ENCODE measurements at regions not wholly inside any gene's neighbourhood (a gene's known extent, or its start where the extent isn't known, plus 50 kb on each side); places are given as distances from the start of the nearest gene placed in this dataset.

GRCh38 chr14:44374906-44375305, 132.2 kb downstream of the FSCB start:
- in situ Hi-C loops (cut with MboI; ENCODE audit: low sequenced_read_pairs): no loop called here
- Histone ChIP-seq H3K9ac (ENCODE audit: low read depth, low read length) (no peak overlapping the region), H3K4me3 (ENCODE audit: insufficient read depth, low read depth, low read length) (no peak overlapping the region), H3K36me3 (ENCODE audit: control insufficient read depth, insufficient read depth, low read length) (no peaks in the 10 kb centered on the region), H2BK15ac (ENCODE audit: low read depth, low read length) (no peak overlapping the region), H2AK5ac (ENCODE audit: low read depth, low read length) (no peak overlapping the region), H3K79me1 (ENCODE audit: low read depth in 1 of 2, low read length in 2 of 2) (no peaks in the 10 kb centered on the region), H2BK120ac (ENCODE audit: low read depth, low read length) (no peak overlapping the region), H3K4ac (ENCODE audit: low read depth, low read length) (no peak overlapping the region), H4K5ac (ENCODE audit: low read depth, low read length) (no peak overlapping the region), H4K20me1 (ENCODE audit: insufficient read depth, low read length) (no peaks in the 10 kb centered on the region), H2BK5ac (ENCODE audit: low read depth, low read length, poor library complexity, severe bottlenecking) (no peak overlapping the region), H3K9me3 (ENCODE audit: control insufficient read depth, insufficient read depth, low read length) (peaks cover 5% of the 10 kb centered on the region), H3K27me3 (ENCODE audit: control insufficient read depth, insufficient read depth, low read length) (no peaks in the 10 kb centered on the region), H3K27ac (ENCODE audit: insufficient read depth, low read length) (no peak overlapping the region), H3K4me1 (ENCODE audit: control insufficient read depth, insufficient read depth, low read length) (no peaks in the 10 kb centered on the region), H3K56ac (ENCODE audit: extremely low read depth, insufficient read depth, low read length) (no peak overlapping the region), H2AK9ac (replicated peaks; ENCODE audit: low read depth, low read length, poor library complexity) (no peak overlapping the region), H4K91ac (ENCODE audit: insufficient read depth, low read depth, low read length) (no peak overlapping the region), H2BK20ac (ENCODE audit: low read depth, low read length) (no peak overlapping the region), H3K4me2 (ENCODE audit: low read depth, low read length) (no peak overlapping the region), H2AFZ (replicated peaks; ENCODE audit: low read length, poor library complexity) (no peak overlapping the region), H3K23ac (ENCODE audit: low read depth, low read length) (no peak overlapping the region), H3K18ac (ENCODE audit: low read depth, low read length) (no peak overlapping the region), H4K8ac (ENCODE audit: low read depth in 2 of 2, low read length in 2 of 2) (no peak overlapping the region), H3K14ac (replicated peaks; ENCODE audit: low read depth, low read length) (no peak overlapping the region), H3K9me1 (ENCODE audit: insufficient read depth, low read length) (no peaks in the 10 kb centered on the region)
- ChIA-PET POLR2A (ENCODE audit: unreplicated experiment) (no interaction called here), CTCF (no interaction called here)
- intact Hi-C loops (cut with micrococcal nuclease): no loop called here
- DNase-seq: no peak
- BruUV-seq (replicated peaks): no TSS peak
- TF ChIP-seq BHLHE40 (IDR thresholded peaks at IDR 0.05; ENCODE audit: low read depth, low read length) (no peak), MXI1 (IDR thresholded peaks at IDR 0.05; ENCODE audit: borderline replicate concordance, low read depth, low read length) (no peak), RAD21 (IDR thresholded peaks at IDR 0.05; ENCODE audit: low read length) (no peak), MAFK (IDR thresholded peaks at IDR 0.05; ENCODE audit: low read depth, low read length) (no peak), CHD1 (IDR thresholded peaks at IDR 0.05; ENCODE audit: low read depth, low read length) (no peak), CTCF (conservative IDR thresholded peaks at IDR 0.05; ENCODE audit: low read depth, low read length) (no peak), CEBPB (IDR thresholded peaks at IDR 0.05; ENCODE audit: low read depth, low read length) (no peak), MAZ (IDR thresholded peaks at IDR 0.05; ENCODE audit: borderline replicate concordance, low read depth, low read length) (no peak), POLR2A (IDR thresholded peaks at IDR 0.05; ENCODE audit: low read depth, low read length) (no peak), ELK1 (IDR thresholded peaks at IDR 0.05; ENCODE audit: borderline replicate concordance, low read depth, low read length) (no peak), SMC3 (IDR thresholded peaks at IDR 0.05; ENCODE audit: low read depth, low read length) (no peak), FOS (IDR thresholded peaks at IDR 0.05; ENCODE audit: low read depth, low read length) (no peak), USF2 (IDR thresholded peaks at IDR 0.05; ENCODE audit: low read depth, low read length) (no peak), RFX5 (IDR thresholded peaks at IDR 0.05; ENCODE audit: low read depth, low read length) (no peak), NFE2L2 (IDR thresholded peaks at IDR 0.05; ENCODE audit: low read depth, low read length) (no peak), RCOR1 (IDR thresholded peaks at IDR 0.05; ENCODE audit: insufficient replicate concordance, low read length) (no peak)
- WGBS, 2 experiments (ENCODE audit: extremely low coverage in 2 of 2, insufficient read length in 1 of 2): no CpG with 5 or more reads among the region's 1 CpG
- ATAC-seq (ENCODE audit: low read depth): no peak
- dilution Hi-C loops (cut with HindIII; ENCODE audit: low sequenced_read_pairs, unreplicated experiment): no loop called here
